GM06990 (cell line): ENCODE measurements at regions not wholly inside any gene's neighbourhood (a gene's known extent, or its start where the extent isn't known, plus 50 kb on each side); places are given as distances from the start of the nearest gene placed in this dataset.

Experiments
- DNase-seq: peaks from one replicate; pipeline ENCODE4 v3.0.0-alpha.2; 2011; ENCODE audit not compliant: insufficient read length; ENCODE audit errors: extremely low read depth
- H3K27me3 ChIP-seq: replicated peaks from 2 replicates; pipeline ENCODE4 v1.6.0; 2011; ENCODE audit warnings: low read length; ENCODE audit not compliant: control insufficient read depth, insufficient read depth
- H3K36me3 ChIP-seq: 2 replicates; pipeline ENCODE4 v1.5.1; 2011; ENCODE audit warnings: low read length; ENCODE audit not compliant: control insufficient read depth, insufficient read depth
- H3K4me3 ChIP-seq: replicated peaks from 2 replicates; pipeline ENCODE4 v1.5.1; 2011; ENCODE audit warnings: low read depth, mild to moderate bottlenecking, control low read depth, low read length
- CTCF ChIP-seq: IDR thresholded peaks from 2 replicates; pipeline ENCODE4 v1.5.1; 2011; ENCODE audit warnings: low read length, control low read depth, mild to moderate bottlenecking, inconsistent platforms; ENCODE audit not compliant: insufficient read depth, poor library complexity, severe bottlenecking

- Histone ChIP-seq H3K4me3 (no peak overlapping the region), H3K36me3 (no peaks in the 10 kb centered on the region), H3K27me3 (no peaks in the 10 kb centered on the region)
- no peak for TF ChIP-seq CTCF
- DNase-seq = no peak
Observed at GRCh38 chr1:193580419-193580818, 394.0 kb upstream of the B3GALT2 start.

- Histone ChIP-seq H3K27me3 (no peaks in the 10 kb centered on the region), H3K4me3 (no peak overlapping the region), H3K36me3 (no peaks in the 10 kb centered on the region)
- DNase-seq = no peak
- TF ChIP-seq CTCF = no peak
Observed at GRCh38 chr1:193579323-193579722, 392.9 kb upstream of the B3GALT2 start.

- no peak overlapping the region for H3K4me3 ChIP-seq
- no peak for TF ChIP-seq CTCF
- no peaks in the 10 kb centered on the region for H3K36me3 ChIP-seq
- no peaks in the 10 kb centered on the region for H3K27me3 ChIP-seq
- no peak for DNase-seq
Observed at GRCh38 chr1:193574913-193575312, 388.5 kb upstream of the B3GALT2 start.

- Histone ChIP-seq H3K36me3 (no peaks in the 10 kb centered on the region), H3K4me3 (no peak overlapping the region), H3K27me3 (no peaks in the 10 kb centered on the region)
- TF ChIP-seq CTCF = no peak
- DNase-seq = no peak
Observed at GRCh38 chr1:193569983-193570269, 383.5 kb upstream of the B3GALT2 start.

GRCh38 chr1:193569096-193569982 is 382.9 kb upstream of the B3GALT2 start:
- Histone ChIP-seq H3K4me3 (no peak overlapping the region), H3K36me3 (no peaks in the 10 kb centered on the region), H3K27me3 (no peaks in the 10 kb centered on the region)
- TF ChIP-seq CTCF = no peak
- DNase-seq = no peak

- Histone ChIP-seq H3K4me3 (no peak overlapping the region), H3K36me3 (no peaks in the 10 kb centered on the region), H3K27me3 (no peaks in the 10 kb centered on the region)
- no peak for TF ChIP-seq CTCF
- no peak for DNase-seq
Observed at GRCh38 chr1:193568512-193568911, 382.1 kb upstream of the B3GALT2 start.
